OCI-LY1 (cell line): ENCODE measurements at regions not wholly inside any gene's neighbourhood (a gene's known extent, or its start where the extent isn't known, plus 50 kb on each side); places are given as distances from the start of the nearest gene placed in this dataset.

Experiments
- CTCF ChIP-seq: fragments of 200-600 bp; sonication (generic), shearing (Covaris generic); IDR thresholded peaks from 2 replicates; pipeline ENCODE4 v1.5.1; 2017; ENCODE audit warnings: mild to moderate bottlenecking, antibody characterized with exemption, low read length, moderate library complexity, mixed read lengths
- EZH2 ChIP-seq: fragments of 200-600 bp; sonication (generic), shearing (Covaris generic); IDR thresholded peaks from 2 replicates; pipeline ENCODE4 v1.8.0; 2017; ENCODE audit warnings: borderline replicate concordance, mixed run types, mild to moderate bottlenecking, antibody characterized with exemption, low read length, moderate library complexity, mixed read lengths

GRCh38 chr12:63069860-63070617 is 81.0 kb downstream of the AVPR1A start:
- TF ChIP-seq CTCF = no peak
- no peak for TF ChIP-seq EZH2
